CD4-positive, alpha-beta memory T cell (primary cell): ENCODE measurements at regions not wholly inside any gene's neighbourhood (a gene's known extent, or its start where the extent isn't known, plus 50 kb on each side); places are given as distances from the start of the nearest gene placed in this dataset.

Source experiments
- CTCF ChIA-PET: fragments of 350-600 bp; sonication (Branson Sonifier 250); formaldehyde crosslinking; loops from one replicate; lab custom pipeline; 2021; ENCODE audit warnings: inconsistent platforms; ENCODE audit not compliant: partially characterized antibody; lab: Charles Lee
- POLR2A ChIA-PET: fragments of 350-600 bp; sonication (Branson Sonifier 250); formaldehyde crosslinking; loops from one replicate; lab custom pipeline; 2021; ENCODE audit not compliant: partially characterized antibody; lab: Charles Lee
- DNase-seq, 5 donors: peaks; one replicate each; pipeline versions ENCODE4 v3.0.0 to v3.0.0-alpha.2; 2020 to 2022; ENCODE audit warnings: mixed read lengths in 1 of 5
- H3K27ac ChIP-seq: one replicate; pipeline ENCODE4 v1.7.0; 2013; ENCODE audit warnings: low read depth, low read length
- H3K27me3 ChIP-seq: 2 replicates; pipeline ENCODE4 v1.7.0; 2013; ENCODE audit warnings: mild to moderate bottlenecking, low read length, moderate library complexity; ENCODE audit not compliant: insufficient read depth
- H3K36me3 ChIP-seq: 2 replicates; pipeline ENCODE4 v1.7.0; 2013; ENCODE audit warnings: mild to moderate bottlenecking, low read length, moderate library complexity; ENCODE audit not compliant: insufficient read depth
- H3K4me1 ChIP-seq: 2 replicates; pipeline ENCODE4 v1.7.0; 2013; ENCODE audit warnings: mild to moderate bottlenecking, low read length, moderate library complexity; ENCODE audit not compliant: insufficient read depth
- H3K4me3 ChIP-seq, 2 donors: one replicate each; pipeline ENCODE4 v1.7.0; 2013; ENCODE audit warnings: low read length in 2 of 2, mild to moderate bottlenecking in 1 of 2
- H3K9me3 ChIP-seq, 2 donors: one replicate each; pipeline ENCODE4 v1.7.0; 2013; ENCODE audit warnings: low read length in 2 of 2, control low read depth in 1 of 2; ENCODE audit not compliant: control insufficient read depth in 1 of 2
- H3K27ac Mint-ChIP-seq, 7 donors: one replicate each; pipeline ENCODE4 v1.8.0; 2020 to 2021; ENCODE audit warnings: mixed read lengths in 7 of 7, mild to moderate bottlenecking in 6 of 7, inconsistent platforms in 3 of 7, moderate library complexity in 3 of 7
- H3K27me3 Mint-ChIP-seq, 2 donors: one replicate each; pipeline ENCODE4 v1.8.0; 2020 to 2021; ENCODE audit warnings: mixed read lengths in 2 of 2
- H3K36me3 Mint-ChIP-seq, 2 donors: one replicate each; pipeline ENCODE4 v1.8.0; 2020 to 2021; ENCODE audit warnings: mixed read lengths in 2 of 2, inconsistent platforms in 1 of 2, mild to moderate bottlenecking in 1 of 2
- H3K4me1 Mint-ChIP-seq, 4 donors: one replicate each; pipeline ENCODE4 v1.8.0; 2020 to 2021; ENCODE audit warnings: mixed read lengths in 4 of 4, mild to moderate bottlenecking in 1 of 4
- H3K4me3 Mint-ChIP-seq, 8 donors: one replicate each; pipeline ENCODE4 v1.8.0; 2020 to 2021; ENCODE audit warnings: mixed read lengths in 8 of 8, mild to moderate bottlenecking in 7 of 8, moderate library complexity in 6 of 8, inconsistent platforms in 3 of 8
- H3K9me3 Mint-ChIP-seq, 8 donors: one replicate each; pipeline ENCODE4 v1.8.0; 2020 to 2021; ENCODE audit warnings: mixed read lengths in 8 of 8, mild to moderate bottlenecking in 5 of 8, inconsistent platforms in 3 of 8, moderate library complexity in 1 of 8
- intact Hi-C: fragments of 100-400 bp; cut with micrococcal nuclease; formaldehyde crosslinking; loops from one replicate; pipeline ENCODE4 v1.15.1; 2023

DNA sequence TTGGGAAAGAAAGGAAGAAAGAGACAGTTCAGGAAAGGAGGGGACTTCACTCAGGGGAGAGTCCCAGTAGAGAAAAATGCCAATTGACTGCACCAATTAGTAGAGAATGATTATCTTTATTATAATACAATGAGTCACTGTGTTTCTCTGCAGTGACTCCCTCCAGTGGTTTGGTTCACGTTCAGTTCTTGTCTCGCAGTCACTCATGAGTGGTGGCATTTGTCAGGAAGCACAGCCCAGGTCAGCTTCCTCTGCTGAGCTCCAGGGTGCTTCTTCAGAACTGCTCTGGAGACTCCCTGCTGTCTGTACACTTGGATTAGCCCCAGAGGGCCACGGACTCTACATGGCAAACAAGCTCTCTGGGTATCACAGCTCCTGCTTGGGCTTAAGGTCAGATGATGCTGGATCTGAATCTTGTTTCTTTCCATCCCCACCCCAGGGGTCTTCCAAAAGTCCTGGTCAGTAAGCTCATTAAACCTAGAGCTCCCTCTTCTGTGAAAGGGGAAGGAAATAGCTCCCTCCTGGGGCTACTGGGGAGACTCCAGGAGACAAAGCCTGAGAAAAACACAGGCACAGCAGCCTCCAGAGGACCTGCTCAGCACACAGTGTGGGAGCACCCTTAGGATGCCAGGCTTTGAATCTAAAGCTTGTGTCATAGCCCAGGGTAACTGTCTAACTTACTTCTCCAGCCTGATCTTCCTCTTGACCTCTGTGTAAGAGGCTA, 619.0 kb downstream of the AJAP1 start:
- Histone ChIP-seq H3K4me1 (no peaks in the 10 kb centered on the region), H3K27me3 (no peaks in the 10 kb centered on the region), H3K36me3 (no peaks in the 10 kb centered on the region), H3K4me3 (no peak overlapping the region), H3K9me3 (no peaks in the 10 kb centered on the region), H3K27ac (no peak overlapping the region)
- intact Hi-C loops: no loop called here
- ChIA-PET CTCF (interaction anchor here (2.1 kb wide), 1 partner anchor 13 kb away, joined by 7 read pairs; no protein-coding TSS in a partner anchor), POLR2A (no interaction called here)
- Mint-ChIP-seq H3K27ac (peak overlapping the region in 1 of 7 donors; percentile 5), H3K27me3 (peaks cover 0 to 2% of the 10 kb centered on the region in 2 donors), H3K4me3 (no peak overlapping the region), H3K9me3 (peaks cover 0 to 11% (median 5%) of the 10 kb centered on the region in 8 donors), H3K4me1 (peaks cover 0 to 3% (median under 1%) of the 10 kb centered on the region in 4 donors), H3K36me3 (no peaks in the 10 kb centered on the region)
- DNase-seq: no peak

DNA sequence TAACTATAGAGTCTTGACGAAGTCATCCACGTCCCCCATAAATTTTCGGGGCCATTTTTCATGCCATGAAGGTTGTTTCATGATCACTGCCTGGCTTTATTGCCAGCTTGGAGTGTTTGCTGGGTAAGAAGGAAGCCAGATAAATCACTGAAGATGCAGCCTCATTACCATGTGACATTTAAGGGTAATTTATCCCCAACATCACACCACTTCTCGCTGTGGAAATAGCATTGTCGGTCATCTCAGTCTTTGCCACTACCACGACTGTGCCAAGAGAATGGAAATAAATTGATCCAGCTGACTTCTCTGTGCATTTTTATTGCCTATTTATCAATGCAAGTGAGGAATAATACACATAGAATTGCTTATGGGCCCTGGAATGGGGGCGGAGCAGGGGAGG, 617.9 kb downstream of the AJAP1 start:
- ChIA-PET POLR2A (no interaction called here), CTCF (interaction anchor here (2.1 kb wide), 1 partner anchor 14 kb away, joined by 7 read pairs; no protein-coding TSS in a partner anchor)
- intact Hi-C loops: no loop called here
- Mint-ChIP-seq H3K4me1 (peaks cover 0 to 5% (median 0%) of the 10 kb centered on the region in 4 donors), H3K27me3 (peaks cover 0 to 4% of the 10 kb centered on the region in 2 donors), H3K4me3 (no peak overlapping the region), H3K27ac (no peak overlapping the region), H3K36me3 (no peaks in the 10 kb centered on the region), H3K9me3 (peaks cover 0 to 12% (median 5%) of the 10 kb centered on the region in 8 donors)
- Histone ChIP-seq H3K9me3 (no peaks in the 10 kb centered on the region), H3K36me3 (no peaks in the 10 kb centered on the region), H3K4me3 (no peak overlapping the region), H3K4me1 (no peaks in the 10 kb centered on the region), H3K27me3 (no peaks in the 10 kb centered on the region), H3K27ac (no peak overlapping the region)
- no peak for DNase-seq

DNA sequence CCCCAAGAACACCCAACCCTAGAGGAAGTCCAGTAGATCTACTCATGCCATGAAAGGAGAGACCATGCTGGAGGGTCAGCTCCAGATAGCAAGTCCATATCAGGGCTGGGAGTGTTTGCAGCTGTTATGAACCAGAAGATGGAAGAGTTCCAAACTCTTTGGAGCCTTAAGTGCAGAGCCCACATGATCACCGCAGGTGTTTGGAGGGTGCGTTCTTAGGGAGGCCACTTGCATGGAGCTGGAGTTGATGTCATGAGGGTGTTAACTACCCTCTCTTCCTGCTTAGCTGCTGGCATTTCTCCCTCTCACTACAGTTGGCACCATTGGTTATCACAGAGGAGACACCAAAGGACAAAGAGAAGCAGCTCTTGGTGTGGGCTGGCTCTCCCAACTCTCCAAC, 616.9 kb downstream of the AJAP1 start:
- intact Hi-C loops: no loop called here
- Mint-ChIP-seq H3K36me3 (no peaks in the 10 kb centered on the region), H3K4me3 (no peak overlapping the region), H3K27ac (no peak overlapping the region), H3K4me1 (peaks cover 0 to 5% (median 0%) of the 10 kb centered on the region in 4 donors), H3K9me3 (peaks cover 0 to 12% (median 5%) of the 10 kb centered on the region in 8 donors), H3K27me3 (peaks cover 0 to 4% of the 10 kb centered on the region in 2 donors)
- no peaks in the 10 kb centered on the region for H3K9me3 ChIP-seq
- CTCF ChIA-PET: no interaction called here
- H3K4me3 ChIP-seq: no peak overlapping the region
- no peaks in the 10 kb centered on the region for H3K36me3 ChIP-seq
- POLR2A ChIA-PET: no interaction called here
- no peaks in the 10 kb centered on the region for H3K27me3 ChIP-seq
- H3K27ac ChIP-seq: no peak overlapping the region
- no peaks in the 10 kb centered on the region for H3K4me1 ChIP-seq
- no peak for DNase-seq

DNA sequence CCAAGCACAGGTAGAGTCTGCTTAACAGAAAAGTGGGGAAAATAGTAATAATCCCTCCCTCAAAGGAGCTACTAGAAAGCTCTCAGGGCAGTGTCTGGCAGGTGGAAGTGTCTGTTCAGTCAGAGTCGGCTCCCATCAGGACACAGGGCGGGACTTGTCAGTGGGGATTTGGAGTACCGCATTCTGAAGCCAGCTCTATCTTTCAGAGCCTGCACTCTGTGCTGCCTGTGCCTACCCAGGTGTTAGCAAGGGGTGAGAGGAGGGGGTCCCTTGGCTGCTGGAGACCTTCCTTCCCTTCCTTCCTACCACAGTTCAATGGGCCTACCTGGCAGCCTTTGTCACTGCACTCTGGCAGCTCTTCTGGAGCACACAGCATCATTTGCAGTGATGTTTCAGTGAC, 615.5 kb downstream of the AJAP1 start:
- POLR2A ChIA-PET: no interaction called here
- no peak overlapping the region for H3K4me3 ChIP-seq
- intact Hi-C loops: no loop called here

DNA sequence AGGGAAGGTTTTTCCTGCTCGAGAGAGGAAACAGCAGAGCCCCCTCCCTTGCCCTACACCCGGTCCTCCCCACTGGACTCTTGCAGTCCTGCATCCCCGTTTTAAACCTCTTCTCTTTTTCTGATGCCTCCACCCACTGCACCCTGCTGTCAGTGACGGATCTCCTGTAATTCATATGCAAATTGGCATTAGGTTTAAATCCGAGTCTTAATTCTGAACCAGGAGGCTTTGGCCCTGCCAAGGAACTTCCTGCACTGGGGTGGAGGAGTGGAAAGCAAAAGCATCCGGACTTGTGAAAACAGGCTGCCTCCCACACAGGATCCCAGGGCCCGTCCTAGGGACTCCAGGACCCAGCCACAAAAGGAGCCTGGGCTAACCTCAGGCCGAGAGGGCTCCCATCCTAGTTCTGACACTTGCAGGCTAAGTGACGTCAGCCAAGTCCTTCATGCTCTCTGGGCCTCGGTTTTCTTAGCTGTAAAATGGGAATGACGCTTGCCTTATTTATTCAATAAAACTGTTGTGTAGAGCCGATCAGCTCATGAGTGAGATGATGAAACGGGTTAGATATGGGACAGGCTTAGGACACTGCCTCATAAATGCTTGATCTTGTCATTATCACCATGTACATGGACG, 613.3 kb downstream of the AJAP1 start:
- peaks cover 0 to 1% of the 10 kb centered on the region in 2 donors for H3K36me3 Mint-ChIP-seq
- Histone ChIP-seq H3K27me3 (no peaks in the 10 kb centered on the region), H3K36me3 (no peaks in the 10 kb centered on the region), H3K9me3 (no peaks in the 10 kb centered on the region), H3K4me1 (no peaks in the 10 kb centered on the region), H3K27ac (no peak overlapping the region), H3K4me3 (no peak overlapping the region)
- no peak overlapping the region for H3K4me3 Mint-ChIP-seq
- ChIA-PET POLR2A (no interaction called here), CTCF (no interaction called here)
- no peak overlapping the region for H3K27ac Mint-ChIP-seq
- intact Hi-C loops: no loop called here
- peaks cover 4 to 8% of the 10 kb centered on the region in 2 donors for H3K27me3 Mint-ChIP-seq
- DNase-seq: no peak
- H3K9me3 Mint-ChIP-seq: peaks cover 0 to 25% (median 10%) of the 10 kb centered on the region in 8 donors
- H3K4me1 Mint-ChIP-seq: peaks cover 0 to 2% (median 0%) of the 10 kb centered on the region in 4 donors

More for the DNA sequence above, 615.5 kb downstream of the AJAP1 start:
- Mint-ChIP-seq H3K27me3 (peaks cover 3 to 6% of the 10 kb centered on the region in 2 donors), H3K4me3 (no peak overlapping the region), H3K36me3 (no peaks in the 10 kb centered on the region), H3K27ac (no peak overlapping the region), H3K4me1 (peaks cover 0 to 5% (median 0%) of the 10 kb centered on the region in 4 donors), H3K9me3 (peaks cover 0 to 12% (median 5%) of the 10 kb centered on the region in 8 donors)
- no peak for DNase-seq
- no peaks in the 10 kb centered on the region for H3K36me3 ChIP-seq
- CTCF ChIA-PET: no interaction called here
- no peaks in the 10 kb centered on the region for H3K9me3 ChIP-seq
- no peaks in the 10 kb centered on the region for H3K4me1 ChIP-seq
- no peaks in the 10 kb centered on the region for H3K27me3 ChIP-seq
- H3K27ac ChIP-seq: no peak overlapping the region

DNA sequence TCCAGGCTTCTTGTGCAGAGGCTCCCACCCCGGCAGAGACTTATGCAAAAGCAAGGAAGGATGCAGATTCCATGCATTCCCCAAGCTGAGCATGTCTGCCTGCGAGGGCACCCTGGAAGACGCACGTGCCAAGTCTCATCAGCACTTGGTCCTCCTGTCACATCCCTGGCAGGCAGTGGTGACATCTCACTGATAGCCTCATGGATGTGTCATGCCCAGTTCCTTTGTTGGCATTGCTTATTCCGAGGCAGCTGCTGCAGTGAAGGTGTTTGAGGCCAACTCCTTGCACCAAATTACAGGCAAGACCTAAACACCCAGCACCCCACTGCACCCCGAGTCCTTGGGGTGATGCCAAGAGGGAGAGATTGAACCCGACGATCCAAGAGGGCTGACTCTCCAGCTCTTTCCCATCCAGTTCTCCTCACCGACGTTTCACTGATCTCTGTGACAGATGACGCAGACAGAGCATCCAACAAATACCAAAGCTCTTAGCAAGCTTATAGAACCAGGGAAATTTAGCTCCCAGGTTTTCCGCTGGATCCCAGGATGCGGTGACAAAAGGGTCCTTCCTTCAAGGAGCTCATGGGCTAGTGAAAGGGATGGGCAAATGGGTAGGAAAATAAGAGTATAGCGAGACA, 611.1 kb downstream of the AJAP1 start:
- ChIA-PET POLR2A (no interaction called here), CTCF (no interaction called here)
- Histone ChIP-seq H3K36me3 (no peaks in the 10 kb centered on the region), H3K27ac (no peak overlapping the region), H3K9me3 (no peaks in the 10 kb centered on the region), H3K27me3 (no peaks in the 10 kb centered on the region), H3K4me3 (no peak overlapping the region), H3K4me1 (no peaks in the 10 kb centered on the region)
- DNase-seq: no peak
- Mint-ChIP-seq H3K4me3 (no peak overlapping the region), H3K27me3 (peaks cover 4 to 6% of the 10 kb centered on the region in 2 donors), H3K4me1 (peaks cover 0 to 2% (median 0%) of the 10 kb centered on the region in 4 donors), H3K27ac (no peak overlapping the region), H3K36me3 (peaks cover 0 to 1% of the 10 kb centered on the region in 2 donors), H3K9me3 (peaks cover 0 to 31% (median 14%) of the 10 kb centered on the region in 8 donors)
- intact Hi-C loops: no loop called here

DNA sequence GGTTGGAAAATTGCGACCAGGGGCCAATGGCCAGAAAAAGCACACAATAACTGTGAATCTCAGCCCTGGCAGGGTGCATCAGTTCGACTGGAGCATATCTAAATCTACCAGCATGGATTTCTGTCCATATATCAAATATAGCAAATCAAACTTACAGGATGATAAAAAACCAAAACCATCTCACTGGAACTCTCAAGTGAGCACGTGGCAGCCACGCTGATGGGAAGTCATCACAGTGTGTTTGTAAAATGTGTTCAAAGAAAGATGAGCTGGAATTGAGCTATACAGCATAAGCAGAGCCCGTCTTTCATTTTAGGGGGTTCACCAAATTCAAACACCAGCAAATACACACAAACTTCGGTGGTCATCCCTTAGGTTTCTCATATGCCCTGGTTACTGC, 610.1 kb downstream of the AJAP1 start:
- POLR2A ChIA-PET: no interaction called here
- H3K27ac ChIP-seq: no peak overlapping the region
- peaks cover 4 to 6% of the 10 kb centered on the region in 2 donors for H3K27me3 Mint-ChIP-seq
- no peaks in the 10 kb centered on the region for H3K27me3 ChIP-seq
- no peak overlapping the region for H3K4me3 Mint-ChIP-seq
- no peaks in the 10 kb centered on the region for H3K36me3 ChIP-seq
- no peaks in the 10 kb centered on the region for H3K4me1 ChIP-seq
- H3K9me3 ChIP-seq: no peaks in the 10 kb centered on the region
- no peak for DNase-seq
- no peak overlapping the region for H3K4me3 ChIP-seq
- intact Hi-C loops: no loop called here
- H3K27ac Mint-ChIP-seq: peak overlapping the region in 1 of 7 donors; percentile 58
- H3K9me3 Mint-ChIP-seq: peaks cover 2 to 41% (median 20%) of the 10 kb centered on the region in 8 donors
- CTCF ChIA-PET: no interaction called here
- peaks cover 0 to 2% (median 0%) of the 10 kb centered on the region in 4 donors for H3K4me1 Mint-ChIP-seq
- peaks cover 2 to 3% of the 10 kb centered on the region in 2 donors for H3K36me3 Mint-ChIP-seq
